Neural crest cell (in vitro differentiated cells): ENCODE measurements at regions not wholly inside any gene's neighbourhood (a gene's known extent, or its start where the extent isn't known, plus 50 kb on each side); places are given as distances from the start of the nearest gene placed in this dataset.

Source experiments
- DNase-seq: peaks from one replicate; pipeline ENCODE4 v3.0.0; 2021; ENCODE audit warnings: low read depth, mixed read lengths, low spot score
- H3K27ac Mint-ChIP-seq: one replicate; pipeline ENCODE4 v1.8.0; 2021; ENCODE audit warnings: mild to moderate bottlenecking, mixed read lengths; ENCODE audit not compliant: unreplicated experiment
- H3K27me3 Mint-ChIP-seq: 2 replicates; pipeline ENCODE4 v1.8.0; 2021; ENCODE audit warnings: low read depth, mild to moderate bottlenecking, mixed read lengths
- H3K36me3 Mint-ChIP-seq: 2 replicates; pipeline ENCODE4 v1.8.0; 2021; ENCODE audit warnings: low read depth, mild to moderate bottlenecking, mixed read lengths
- H3K4me1 Mint-ChIP-seq: 2 replicates; pipeline ENCODE4 v1.8.0; 2021; ENCODE audit warnings: mixed read lengths
- H3K4me3 Mint-ChIP-seq: one replicate; pipeline ENCODE4 v1.8.0; 2021; ENCODE audit warnings: mild to moderate bottlenecking, mixed read lengths
- H3K9me3 Mint-ChIP-seq: 2 replicates; pipeline ENCODE4 v1.8.0; 2021; ENCODE audit warnings: mixed read lengths
- TF ChIP-seq, protein P1 (sequence below): fragments of 200-600 bp; sonication (generic); conservative IDR thresholded peaks from 2 replicates; pipeline ENCODE4 v1.5.0; 2021; ENCODE audit warnings: antibody characterized with exemption, mild to moderate bottlenecking

DNA sequence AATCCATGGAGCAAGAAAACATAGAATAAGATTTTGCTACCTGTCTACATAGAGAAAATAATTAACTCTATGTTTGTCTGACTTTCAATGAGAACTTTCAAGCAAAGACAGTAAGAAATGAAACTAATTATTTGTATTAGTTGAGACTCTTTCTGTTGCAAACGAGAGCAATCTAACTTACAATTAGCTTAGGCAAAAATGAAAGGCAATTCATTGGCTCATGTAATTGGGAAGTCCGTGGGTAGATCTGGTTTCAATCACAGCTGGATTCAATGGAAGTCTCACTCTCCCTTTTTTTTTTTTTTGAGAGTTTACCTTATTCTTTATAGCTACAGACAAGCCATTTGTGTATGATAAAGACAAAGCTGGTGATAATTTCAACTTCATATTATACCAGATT is 68.2 kb upstream of the STXBP5 start:
- H3K36me3 Mint-ChIP-seq = no peaks in the 10 kb centered on the region

DNA sequence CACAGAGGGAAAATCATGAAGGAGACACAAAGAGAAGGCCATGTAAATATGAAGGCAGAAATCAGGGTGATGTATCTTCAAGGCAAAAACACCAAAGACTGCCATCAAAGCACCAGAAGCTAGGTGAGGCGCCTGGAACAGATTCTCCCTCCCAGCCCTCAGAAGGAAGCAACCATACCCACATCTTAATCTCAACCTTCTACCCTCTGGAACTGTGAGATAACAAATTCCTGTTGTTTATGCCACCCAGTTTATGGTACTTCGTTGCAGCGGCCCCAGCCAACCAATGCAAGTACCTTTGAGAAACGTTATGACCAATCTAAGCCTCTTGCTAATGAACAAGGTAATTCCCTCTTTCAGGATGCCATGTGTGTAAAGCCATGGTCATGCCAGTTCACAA is 66.2 kb upstream of the STXBP5 start:
- no peaks in the 10 kb centered on the region for H3K27me3 Mint-ChIP-seq
- no peak overlapping the region for H3K4me3 Mint-ChIP-seq
- TF ChIP-seq, protein P1, sequence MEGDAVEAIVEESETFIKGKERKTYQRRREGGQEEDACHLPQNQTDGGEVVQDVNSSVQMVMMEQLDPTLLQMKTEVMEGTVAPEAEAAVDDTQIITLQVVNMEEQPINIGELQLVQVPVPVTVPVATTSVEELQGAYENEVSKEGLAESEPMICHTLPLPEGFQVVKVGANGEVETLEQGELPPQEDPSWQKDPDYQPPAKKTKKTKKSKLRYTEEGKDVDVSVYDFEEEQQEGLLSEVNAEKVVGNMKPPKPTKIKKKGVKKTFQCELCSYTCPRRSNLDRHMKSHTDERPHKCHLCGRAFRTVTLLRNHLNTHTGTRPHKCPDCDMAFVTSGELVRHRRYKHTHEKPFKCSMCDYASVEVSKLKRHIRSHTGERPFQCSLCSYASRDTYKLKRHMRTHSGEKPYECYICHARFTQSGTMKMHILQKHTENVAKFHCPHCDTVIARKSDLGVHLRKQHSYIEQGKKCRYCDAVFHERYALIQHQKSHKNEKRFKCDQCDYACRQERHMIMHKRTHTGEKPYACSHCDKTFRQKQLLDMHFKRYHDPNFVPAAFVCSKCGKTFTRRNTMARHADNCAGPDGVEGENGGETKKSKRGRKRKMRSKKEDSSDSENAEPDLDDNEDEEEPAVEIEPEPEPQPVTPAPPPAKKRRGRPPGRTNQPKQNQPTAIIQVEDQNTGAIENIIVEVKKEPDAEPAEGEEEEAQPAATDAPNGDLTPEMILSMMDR = no peak
- no peaks in the 10 kb centered on the region for H3K36me3 Mint-ChIP-seq
- DNase-seq = no peak
- no peak overlapping the region for H3K27ac Mint-ChIP-seq
- H3K9me3 Mint-ChIP-seq = no peaks in the 10 kb centered on the region
- no peaks in the 10 kb centered on the region for H3K4me1 Mint-ChIP-seq

More for the DNA sequence above, 68.2 kb upstream of the STXBP5 start:
- TF ChIP-seq, protein P1 = no peak
- no peak overlapping the region for H3K27ac Mint-ChIP-seq
- no peaks in the 10 kb centered on the region for H3K27me3 Mint-ChIP-seq
- no peaks in the 10 kb centered on the region for H3K9me3 Mint-ChIP-seq
- DNase-seq = no peak
- H3K4me1 Mint-ChIP-seq = peaks cover 8% of the 10 kb centered on the region
- no peak overlapping the region for H3K4me3 Mint-ChIP-seq

DNA sequence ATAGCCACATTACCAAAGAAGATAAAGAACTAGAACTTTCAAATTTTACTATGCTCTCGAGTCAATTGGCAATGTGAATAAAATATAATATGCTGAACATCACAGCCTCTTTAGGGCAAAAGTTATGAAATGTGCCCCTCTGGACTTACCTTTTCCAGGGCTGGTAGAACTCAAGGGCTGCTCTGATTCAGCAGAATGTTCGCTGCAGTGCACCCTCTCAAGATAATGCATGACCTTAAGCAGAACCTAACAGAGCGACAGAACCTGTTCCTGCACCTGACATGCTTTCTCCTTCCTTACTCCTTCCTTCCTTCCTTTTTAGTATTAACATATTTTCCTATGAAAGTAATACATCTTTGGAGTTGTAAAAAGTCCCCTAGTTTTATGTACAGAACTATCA is 65.4 kb upstream of the STXBP5 start:
- no peak overlapping the region for H3K4me3 Mint-ChIP-seq
- no peaks in the 10 kb centered on the region for H3K36me3 Mint-ChIP-seq
- no peak overlapping the region for H3K27ac Mint-ChIP-seq
- H3K4me1 Mint-ChIP-seq = no peaks in the 10 kb centered on the region
- DNase-seq = no peak
- TF ChIP-seq, protein P1 = no peak
- H3K27me3 Mint-ChIP-seq = no peaks in the 10 kb centered on the region
- no peaks in the 10 kb centered on the region for H3K9me3 Mint-ChIP-seq

DNA sequence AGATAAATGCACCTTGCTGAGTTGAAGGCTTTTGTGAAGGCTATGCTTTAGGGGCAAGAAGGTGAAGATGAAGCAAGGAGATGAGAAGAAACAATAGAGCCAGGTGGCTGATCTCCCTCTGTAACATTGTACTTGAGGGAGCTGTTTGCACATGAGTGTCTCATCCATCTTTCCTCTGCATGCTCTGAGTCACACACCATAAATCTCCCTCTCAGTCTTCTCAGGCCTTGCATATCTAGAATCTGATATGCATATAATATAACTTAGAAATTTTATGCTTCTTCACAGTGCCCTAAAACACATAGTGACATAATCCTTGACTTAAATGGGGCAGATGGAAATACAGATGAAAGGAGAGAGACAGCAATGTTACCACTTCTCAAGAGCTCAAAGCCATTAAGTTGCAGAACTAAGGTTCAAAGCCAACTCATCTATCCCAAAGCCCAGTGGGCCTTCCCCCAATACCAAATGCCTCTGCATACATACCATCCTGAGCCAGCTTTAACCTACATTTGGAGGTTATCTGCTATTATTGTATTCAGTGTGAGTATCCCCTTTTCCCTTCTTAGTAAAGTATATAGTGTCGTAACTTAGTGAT is 62.4 kb upstream of the STXBP5 start:
- Mint-ChIP-seq H3K4me3 (no peak overlapping the region), H3K27ac (no peak overlapping the region), H3K4me1 (no peaks in the 10 kb centered on the region), H3K36me3 (no peaks in the 10 kb centered on the region), H3K27me3 (no peaks in the 10 kb centered on the region), H3K9me3 (no peaks in the 10 kb centered on the region)
- TF ChIP-seq, protein P1 = no peak
- DNase-seq = no peak

DNA sequence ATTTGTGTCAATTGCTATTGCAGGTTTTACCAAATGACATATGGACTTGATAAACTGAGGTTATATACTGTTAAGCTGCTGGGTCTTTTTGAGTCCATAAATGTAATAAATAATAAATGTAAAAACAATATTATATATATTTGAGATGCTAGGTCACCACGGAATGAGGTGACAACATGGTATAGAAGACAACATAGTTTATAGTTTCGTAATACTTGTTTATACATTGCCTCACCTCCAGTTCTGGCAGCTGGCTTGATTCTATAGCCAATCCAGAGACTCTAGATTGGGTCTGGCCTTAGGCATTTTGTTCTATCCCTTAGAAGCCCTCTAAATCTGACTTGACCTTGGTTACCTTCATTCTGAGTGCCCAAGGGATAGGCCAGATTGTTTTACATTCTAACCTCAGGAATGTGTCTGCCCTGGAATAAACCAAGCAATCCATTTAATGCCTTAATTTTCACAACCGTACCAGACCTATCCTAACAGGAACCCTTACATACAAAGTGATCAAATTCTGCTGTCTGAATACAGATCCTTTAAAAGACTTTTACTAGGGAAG is 61.5 kb upstream of the STXBP5 start:
- H3K4me1 Mint-ChIP-seq = no peaks in the 10 kb centered on the region

More for the DNA sequence above, 61.5 kb upstream of the STXBP5 start:
- Mint-ChIP-seq H3K27ac (no peak overlapping the region), H3K36me3 (no peaks in the 10 kb centered on the region), H3K4me3 (no peak overlapping the region), H3K9me3 (no peaks in the 10 kb centered on the region), H3K27me3 (no peaks in the 10 kb centered on the region)
- TF ChIP-seq, protein P1 = no peak
- DNase-seq = no peak
